ENCODE measurements at regions not wholly inside any gene's neighbourhood (a gene's known extent, or its start where the extent isn't known, plus 50 kb on each side); places are given as distances from the start of the nearest gene placed in this dataset.

GRCh38 chr10:124325998-124326636 is 92.6 kb downstream of the OAT start:
- no peak for TF ChIP-seq CTCF (IDR thresholded peaks at IDR 0.05 in 4 of 5, conservative IDR thresholded peaks at IDR 0.05 in 1 of 5)
- no peak for TF ChIP-seq POLR2A (IDR thresholded peaks at IDR 0.05)

All from gastrocnemius medialis (tissue), 4 donors.